WTC11 (cell line): ENCODE measurements at regions not wholly inside any gene's neighbourhood (a gene's known extent, or its start where the extent isn't known, plus 50 kb on each side); places are given as distances from the start of the nearest gene placed in this dataset.

Source experiments
- ATF3 ChIP-seq: sonication (generic); formaldehyde crosslinking; conservative IDR thresholded peaks from 2 replicates; pipeline ENCODE4 v1.8.1; 2022; ENCODE audit warnings: mild to moderate bottlenecking, missing genetic modification reagents
- CTCF ChIP-seq: fragments of 200-600 bp; IDR thresholded peaks from 2 replicates; pipeline ENCODE4 v1.8.0; 2022; ENCODE audit warnings: antibody characterized with exemption
- E2F4 ChIP-seq: sonication (generic); formaldehyde crosslinking; IDR thresholded peaks from 2 replicates; pipeline ENCODE4 v1.8.1; 2022; ENCODE audit warnings: low read depth, mild to moderate bottlenecking, moderate library complexity, missing genetic modification reagents, borderline replicate concordance
- GABPB1 ChIP-seq: sonication (generic); formaldehyde crosslinking; IDR thresholded peaks from 2 replicates; pipeline ENCODE4 v1.8.1; 2023; ENCODE audit warnings: mild to moderate bottlenecking, missing genetic modification reagents
- HMGXB4 ChIP-seq: sonication (generic); formaldehyde crosslinking; IDR thresholded peaks from 2 replicates; pipeline ENCODE4 v1.8.1; 2023; ENCODE audit warnings: mild to moderate bottlenecking, moderate library complexity, missing genetic modification reagents
- IRF1 ChIP-seq: sonication (generic); formaldehyde crosslinking; IDR thresholded peaks from 2 replicates; pipeline ENCODE4 v1.8.0; 2023; ENCODE audit warnings: missing genetic modification reagents
- NFE2L1 ChIP-seq: sonication (generic); formaldehyde crosslinking; IDR thresholded peaks from 2 replicates; pipeline ENCODE4 v1.8.1; 2023; ENCODE audit warnings: missing genetic modification reagents
- NFYB ChIP-seq: sonication (generic); formaldehyde crosslinking; conservative IDR thresholded peaks from 2 replicates; pipeline ENCODE4 v1.8.0; 2022; ENCODE audit warnings: low read depth, missing genetic modification reagents
- NR1H2 ChIP-seq: sonication (generic); formaldehyde crosslinking; IDR thresholded peaks from 2 replicates; pipeline ENCODE4 v1.9.0; 2021; ENCODE audit warnings: mild to moderate bottlenecking, moderate library complexity, missing genetic modification reagents
- NR2C2 ChIP-seq: sonication (generic); formaldehyde crosslinking; IDR thresholded peaks from 2 replicates; pipeline ENCODE4 v1.8.0; 2022; ENCODE audit warnings: mild to moderate bottlenecking, missing genetic modification reagents
- ZNF121 ChIP-seq: sonication (generic); formaldehyde crosslinking; IDR thresholded peaks from 2 replicates; pipeline ENCODE4 v1.8.0; 2023; ENCODE audit warnings: missing genetic modification reagents

GRCh38 chr2:122193622-122194021, 438.2 kb downstream of the TSN start:
- no peak for TF ChIP-seq CTCF
- TF ChIP-seq NFE2L1 (CRISPR knock-in tag): no peak
- no peak for TF ChIP-seq ZNF121
- no peak for TF ChIP-seq E2F4
- no peak for TF ChIP-seq GABPB1 (CRISPR knock-in tag)
- no peak for TF ChIP-seq HMGXB4
- TF ChIP-seq NFYB: no peak
- TF ChIP-seq IRF1: no peak
- no peak for TF ChIP-seq NR2C2
- no peak for TF ChIP-seq ATF3
- TF ChIP-seq NR1H2 (CRISPR knock-in tag): no peak
